MCF 10A (cell line): ENCODE measurements at regions not wholly inside any gene's neighbourhood (a gene's known extent, or its start where the extent isn't known, plus 50 kb on each side); places are given as distances from the start of the nearest gene placed in this dataset.

Experiments used
- BruUV-seq: library from RNA; stranded (reverse); fragments of 400-500 nt; replicated peaks from 2 replicates; lab custom pipeline; 2021; lab: Mats Ljungman, UMichigan
- CTCF ChIA-PET: fragments of 300-600 bp; sonication (Branson Sonifier 250); formaldehyde crosslinking; extraction: SDS; loops from one replicate; lab custom pipeline; 2021; ENCODE audit warnings: antibody characterized with exemption, inconsistent platforms; lab: Yijun Ruan, JAX
- POLR2A ChIA-PET: fragments of 300-600, 350-650 bp; sonication (Branson Sonifier 250); formaldehyde crosslinking; extraction: SDS; loops from one replicate; lab custom pipeline; 2020; ENCODE audit warnings: antibody characterized with exemption, inconsistent platforms; lab: Yijun Ruan, JAX
- DNase-seq: peaks from one replicate; pipeline ENCODE4 v3.0.0-alpha.2; 2018; ENCODE audit not compliant: unreplicated experiment
- H3K27ac Mint-ChIP-seq: one replicate; pipeline ENCODE4 v1.8.0; 2022; ENCODE audit warnings: mild to moderate bottlenecking, low read depth, mixed read lengths; ENCODE audit not compliant: unreplicated experiment
- H3K27me3 Mint-ChIP-seq: one replicate; pipeline ENCODE4 v1.8.0; 2022; ENCODE audit warnings: mixed read lengths; ENCODE audit not compliant: insufficient read depth, unreplicated experiment
- H3K36me3 Mint-ChIP-seq: one replicate; pipeline ENCODE4 v1.8.0; 2022; ENCODE audit warnings: mild to moderate bottlenecking, moderate library complexity, mixed read lengths; ENCODE audit not compliant: insufficient read depth, unreplicated experiment
- H3K4me1 Mint-ChIP-seq: one replicate; pipeline ENCODE4 v1.8.0; 2022; ENCODE audit warnings: mixed read lengths; ENCODE audit not compliant: insufficient read depth, unreplicated experiment
- H3K4me3 Mint-ChIP-seq: one replicate; pipeline ENCODE4 v1.8.0; 2022; ENCODE audit warnings: mild to moderate bottlenecking, moderate library complexity, mixed read lengths; ENCODE audit not compliant: unreplicated experiment
- H3K9me3 Mint-ChIP-seq: one replicate; pipeline ENCODE4 v1.8.0; 2022; ENCODE audit warnings: mixed read lengths; ENCODE audit not compliant: unreplicated experiment
- CTCF ChIP-seq: fragments of 200-600 bp; IDR thresholded peaks from one replicate; pipeline ENCODE4 v1.8.0; 2022; ENCODE audit warnings: antibody characterized with exemption, mild to moderate bottlenecking; ENCODE audit not compliant: unreplicated experiment
- intact Hi-C: fragments of 100-400 bp; cut with micrococcal nuclease; formaldehyde crosslinking; loops from 2 replicates; pipeline ENCODE4 v1.14.1; 2022

GRCh38 chr2:217684431-217685254 is 318.2 kb downstream of the TNS1 start:
- CTCF ChIA-PET: interaction anchor here (0.7 to 3.4 kb wide), 6 partner anchors 22 to 1164 kb away, joined by 3 to 13 read pairs (median 4); no protein-coding TSS in a partner anchor
- no peak for DNase-seq
- Mint-ChIP-seq H3K36me3 (no peaks in the 10 kb centered on the region), H3K27me3 (no peaks in the 10 kb centered on the region), H3K9me3 (no peaks in the 10 kb centered on the region), H3K27ac (peak overlapping the region; percentile 4), H3K4me3 (no peak overlapping the region), H3K4me1 (peaks cover 24% of the 10 kb centered on the region)
- no peak for TF ChIP-seq CTCF
- intact Hi-C loops: loop anchor here (2.0 kb wide), 1 partner anchor 32 kb away; no protein-coding TSS in a partner anchor
- no TSS peak for BruUV-seq
- POLR2A ChIA-PET: interaction anchor here (0.6 to 1.8 kb wide), 7 partner anchors 8 to 545 kb away, joined by 3 to 6 read pairs (median 3); no protein-coding TSS in a partner anchor

GRCh38 chr2:217683106-217683870 is 319.5 kb downstream of the TNS1 start:
- Mint-ChIP-seq H3K4me1 (peaks cover 24% of the 10 kb centered on the region), H3K27me3 (no peaks in the 10 kb centered on the region), H3K4me3 (no peak overlapping the region), H3K36me3 (no peaks in the 10 kb centered on the region), H3K27ac (no peak overlapping the region), H3K9me3 (no peaks in the 10 kb centered on the region)
- intact Hi-C loops: no loop called here
- DNase-seq: no peak
- BruUV-seq: no TSS peak
- no peak for TF ChIP-seq CTCF
- POLR2A ChIA-PET: interaction anchor here (0.6 to 1.1 kb wide), 2 partner anchors 10 to 25 kb away, joined by 3 read pairs; no protein-coding TSS in a partner anchor
- CTCF ChIA-PET: interaction anchor here (1.0 to 3.4 kb wide), 4 partner anchors 24 to 1163 kb away, joined by 3 to 13 read pairs (median 8); no protein-coding TSS in a partner anchor

- H3K27ac Mint-ChIP-seq: no peak overlapping the region
- no TSS peak for BruUV-seq
- intact Hi-C loops: no loop called here
These were observed 321.0 kb downstream of the TNS1 start for GRCh38 chr2:217681791-217682190.

More at GRCh38 chr2:217681791-217682190, 321.0 kb downstream of the TNS1 start:
- no peaks in the 10 kb centered on the region for H3K9me3 Mint-ChIP-seq
- ChIA-PET CTCF (interaction anchor here (0.6 to 0.7 kb wide), 3 partner anchors 25 to 979 kb away, joined by 3 read pairs; no protein-coding TSS in a partner anchor), POLR2A (no interaction called here)
- DNase-seq: no peak
- no peak overlapping the region for H3K4me3 Mint-ChIP-seq
- H3K27me3 Mint-ChIP-seq: no peaks in the 10 kb centered on the region
- TF ChIP-seq CTCF: no peak
- no peaks in the 10 kb centered on the region for H3K36me3 Mint-ChIP-seq
- peaks cover 24% of the 10 kb centered on the region for H3K4me1 Mint-ChIP-seq
